BE2C (cell line): ENCODE measurements at regions not wholly inside any gene's neighbourhood (a gene's known extent, or its start where the extent isn't known, plus 50 kb on each side); places are given as distances from the start of the nearest gene placed in this dataset.

Experiments
- DNase-seq: peaks from one replicate; pipeline ENCODE4 v3.0.0-alpha.2; 2020
- H3K27me3 ChIP-seq: fragments of 250-450 bp; sonication (Bioruptor Pico); 2 replicates; pipeline ENCODE4 v1.5.1; 2020; ENCODE audit warnings: mild to moderate bottlenecking
- H3K36me3 ChIP-seq: fragments of 250-450 bp; sonication (Bioruptor Pico); 2 replicates; pipeline ENCODE4 v1.5.1; 2020; ENCODE audit warnings: mild to moderate bottlenecking
- H3K4me1 ChIP-seq: fragments of 250-450 bp; sonication (Bioruptor Pico); 2 replicates; pipeline ENCODE4 v1.5.1; 2020
- H3K4me3 ChIP-seq: 2 replicates; pipeline ENCODE4 v1.5.1; 2011; ENCODE audit warnings: low read depth, low read length
- H3K9me3 ChIP-seq: fragments of 250-450 bp; sonication (Bioruptor Pico); 2 replicates; pipeline ENCODE4 v1.5.1; 2020
- TF ChIP-seq, protein P1 (sequence below): IDR thresholded peaks from 2 replicates; pipeline ENCODE4 v1.5.1; 2012; ENCODE audit warnings: mild to moderate bottlenecking, low read depth, low read length

DNA sequence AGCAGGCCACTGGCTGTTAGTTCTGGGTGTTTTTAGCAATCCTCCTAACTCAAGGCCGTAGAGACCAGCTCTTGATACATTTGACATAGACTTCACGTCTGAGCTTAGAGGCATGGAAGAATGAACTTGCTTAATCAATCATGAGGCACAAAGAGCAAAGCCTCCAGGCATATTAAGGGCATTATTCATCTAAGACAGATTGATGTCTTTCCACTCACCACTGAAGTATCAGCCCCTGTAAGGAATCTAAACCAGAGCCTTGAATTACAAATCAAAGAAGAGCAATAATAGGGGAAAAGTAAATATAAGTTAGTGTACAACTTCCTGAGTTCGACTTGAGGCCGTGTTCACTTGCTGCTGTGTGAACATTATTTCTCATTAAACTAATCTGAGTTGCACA, 1470.7 kb downstream of the AACS start:
- Histone ChIP-seq H3K4me3 (no peak overlapping the region), H3K27me3 (no peaks in the 10 kb centered on the region), H3K4me1 (no peaks in the 10 kb centered on the region), H3K9me3 (no peaks in the 10 kb centered on the region), H3K36me3 (no peaks in the 10 kb centered on the region)
- TF ChIP-seq, protein P1, sequence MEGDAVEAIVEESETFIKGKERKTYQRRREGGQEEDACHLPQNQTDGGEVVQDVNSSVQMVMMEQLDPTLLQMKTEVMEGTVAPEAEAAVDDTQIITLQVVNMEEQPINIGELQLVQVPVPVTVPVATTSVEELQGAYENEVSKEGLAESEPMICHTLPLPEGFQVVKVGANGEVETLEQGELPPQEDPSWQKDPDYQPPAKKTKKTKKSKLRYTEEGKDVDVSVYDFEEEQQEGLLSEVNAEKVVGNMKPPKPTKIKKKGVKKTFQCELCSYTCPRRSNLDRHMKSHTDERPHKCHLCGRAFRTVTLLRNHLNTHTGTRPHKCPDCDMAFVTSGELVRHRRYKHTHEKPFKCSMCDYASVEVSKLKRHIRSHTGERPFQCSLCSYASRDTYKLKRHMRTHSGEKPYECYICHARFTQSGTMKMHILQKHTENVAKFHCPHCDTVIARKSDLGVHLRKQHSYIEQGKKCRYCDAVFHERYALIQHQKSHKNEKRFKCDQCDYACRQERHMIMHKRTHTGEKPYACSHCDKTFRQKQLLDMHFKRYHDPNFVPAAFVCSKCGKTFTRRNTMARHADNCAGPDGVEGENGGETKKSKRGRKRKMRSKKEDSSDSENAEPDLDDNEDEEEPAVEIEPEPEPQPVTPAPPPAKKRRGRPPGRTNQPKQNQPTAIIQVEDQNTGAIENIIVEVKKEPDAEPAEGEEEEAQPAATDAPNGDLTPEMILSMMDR, result no peak
- DNase-seq, result no peak

DNA sequence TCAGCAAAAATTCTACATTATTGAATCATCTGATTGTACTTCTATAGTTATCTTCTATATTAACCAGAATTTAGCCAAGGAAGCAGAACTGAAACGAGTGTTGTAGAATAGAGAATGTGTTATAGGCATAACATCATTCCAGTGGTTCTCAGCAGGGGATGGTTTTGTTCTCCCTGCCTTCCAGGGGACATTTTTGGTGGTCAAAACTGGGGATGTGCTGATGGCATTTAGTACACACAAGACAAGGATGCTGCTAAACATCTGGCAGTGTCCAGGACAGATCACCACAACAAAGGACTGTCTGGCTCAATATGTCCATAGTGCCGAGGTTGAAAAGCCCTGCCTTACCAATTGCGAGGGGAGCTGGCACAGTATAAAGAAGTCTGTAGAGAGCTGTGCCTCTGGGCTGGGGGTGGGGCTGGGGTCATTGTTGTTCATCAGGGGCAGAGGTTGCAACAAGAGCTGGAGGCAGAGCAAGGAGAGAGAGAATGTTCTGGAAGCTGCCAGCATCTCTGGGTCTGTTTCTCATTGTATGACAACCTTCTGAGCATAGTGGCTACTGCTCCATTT, 1472.8 kb downstream of the AACS start:
- H3K4me1 ChIP-seq, result no peaks in the 10 kb centered on the region
- no peaks in the 10 kb centered on the region for H3K27me3 ChIP-seq
- no peaks in the 10 kb centered on the region for H3K36me3 ChIP-seq
- no peaks in the 10 kb centered on the region for H3K9me3 ChIP-seq
- TF ChIP-seq, protein P1, result no peak
- DNase-seq, result no peak
- no peak overlapping the region for H3K4me3 ChIP-seq

DNA sequence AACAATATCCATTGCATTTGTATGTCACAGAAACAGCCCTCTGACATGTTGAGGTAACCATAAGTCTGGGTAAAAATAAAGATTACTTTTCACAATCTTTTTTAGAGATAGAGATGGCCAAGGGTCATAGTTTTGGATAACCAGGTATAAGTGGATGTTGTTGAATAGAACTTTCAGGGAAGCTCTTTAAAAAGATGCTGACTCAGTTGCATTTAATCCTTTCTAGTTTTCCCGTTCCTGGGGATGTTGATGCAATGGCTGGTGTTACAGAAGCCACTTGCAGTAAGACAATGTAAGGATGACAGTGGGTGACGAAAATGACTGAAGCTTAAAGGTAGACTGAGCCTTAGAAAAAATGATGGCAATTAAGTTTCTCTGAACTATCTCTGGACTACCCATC, 1473.7 kb downstream of the AACS start:
- no peaks in the 10 kb centered on the region for H3K36me3 ChIP-seq
- H3K4me1 ChIP-seq, result no peaks in the 10 kb centered on the region
- no peak for DNase-seq
- no peak overlapping the region for H3K4me3 ChIP-seq
- H3K27me3 ChIP-seq, result no peaks in the 10 kb centered on the region
- TF ChIP-seq, protein P1, result no peak
- H3K9me3 ChIP-seq, result no peaks in the 10 kb centered on the region

DNA sequence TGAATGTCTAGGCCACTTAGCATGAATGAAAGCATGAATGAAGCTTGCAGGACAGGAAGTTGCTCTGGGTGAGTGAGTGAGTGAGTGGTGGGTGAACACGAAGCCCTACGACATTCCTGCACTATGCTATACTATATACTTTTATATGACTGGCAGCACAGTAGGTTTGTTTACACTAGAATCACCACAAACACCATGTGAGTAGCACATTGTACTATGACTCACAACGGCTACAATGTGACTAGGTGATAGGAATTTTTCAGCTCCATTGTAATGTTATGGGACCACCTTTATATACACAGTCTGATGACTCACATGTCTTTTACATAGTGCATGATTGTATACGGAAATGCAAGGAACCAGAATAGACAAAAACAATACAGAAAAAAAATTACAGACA, 1480.2 kb downstream of the AACS start:
- no peak overlapping the region for H3K4me3 ChIP-seq
- DNase-seq, result no peak
- TF ChIP-seq, protein P1, result no peak
- no peaks in the 10 kb centered on the region for H3K4me1 ChIP-seq
- no peaks in the 10 kb centered on the region for H3K36me3 ChIP-seq
- H3K27me3 ChIP-seq, result no peaks in the 10 kb centered on the region
- 0 out of 2 replicates have a peak, but pooled peaks cover 2% of the 10 kb centered on the region for H3K9me3 ChIP-seq

DNA sequence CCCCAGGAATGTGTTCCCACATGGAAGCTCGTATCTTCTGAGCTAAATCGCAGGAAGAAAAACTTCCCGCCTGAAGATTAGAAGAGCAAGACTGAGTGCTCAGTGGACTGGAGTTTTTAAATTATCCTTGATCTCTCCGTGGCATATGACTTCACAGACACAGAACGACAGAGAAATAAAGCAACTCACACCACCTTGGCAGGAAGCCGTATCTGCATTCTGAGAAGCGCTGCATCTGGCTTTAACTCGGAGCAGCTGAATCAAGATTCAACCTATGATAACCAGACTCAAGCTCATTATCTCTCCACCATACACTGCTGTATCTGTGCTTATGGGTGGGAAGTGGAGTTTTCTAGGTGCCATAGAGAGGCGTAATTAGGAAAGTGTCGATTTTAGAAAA, 1482.7 kb downstream of the AACS start:
- Histone ChIP-seq H3K9me3 (0 out of 2 replicates have a peak, but pooled peaks cover 2% of the 10 kb centered on the region), H3K4me3 (no peak overlapping the region), H3K27me3 (no peaks in the 10 kb centered on the region), H3K36me3 (no peaks in the 10 kb centered on the region), H3K4me1 (no peaks in the 10 kb centered on the region)
- no peak for DNase-seq
- TF ChIP-seq, protein P1, result no peak

DNA sequence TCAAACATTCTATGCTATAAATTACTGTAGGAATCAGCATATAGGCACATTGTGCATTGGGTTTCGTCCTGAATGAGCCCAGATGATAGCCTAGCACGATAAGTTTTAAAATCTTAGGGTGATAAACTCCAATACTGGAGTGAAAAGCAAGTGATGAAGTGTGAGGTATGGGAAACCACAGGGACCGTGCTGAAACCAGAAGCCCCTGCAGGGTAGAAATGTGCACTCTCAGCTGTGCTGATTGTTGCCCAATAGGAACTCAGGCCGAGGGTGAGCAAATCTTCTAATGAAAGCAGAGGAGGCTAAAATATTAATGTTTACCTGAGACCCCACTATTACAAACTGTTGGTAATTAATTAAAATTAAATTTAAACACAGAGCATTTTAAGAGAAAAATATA, 1486.6 kb downstream of the AACS start:
- Histone ChIP-seq H3K9me3 (peaks cover 2% of the 10 kb centered on the region), H3K4me3 (no peak overlapping the region), H3K4me1 (no peaks in the 10 kb centered on the region), H3K36me3 (no peaks in the 10 kb centered on the region), H3K27me3 (no peaks in the 10 kb centered on the region)
- DNase-seq, result no peak
- TF ChIP-seq, protein P1, result no peak
